ENCODE measurements at regions not wholly inside any gene's neighbourhood (a gene's known extent, or its start where the extent isn't known, plus 50 kb on each side); places are given as distances from the start of the nearest gene placed in this dataset.

DNA sequence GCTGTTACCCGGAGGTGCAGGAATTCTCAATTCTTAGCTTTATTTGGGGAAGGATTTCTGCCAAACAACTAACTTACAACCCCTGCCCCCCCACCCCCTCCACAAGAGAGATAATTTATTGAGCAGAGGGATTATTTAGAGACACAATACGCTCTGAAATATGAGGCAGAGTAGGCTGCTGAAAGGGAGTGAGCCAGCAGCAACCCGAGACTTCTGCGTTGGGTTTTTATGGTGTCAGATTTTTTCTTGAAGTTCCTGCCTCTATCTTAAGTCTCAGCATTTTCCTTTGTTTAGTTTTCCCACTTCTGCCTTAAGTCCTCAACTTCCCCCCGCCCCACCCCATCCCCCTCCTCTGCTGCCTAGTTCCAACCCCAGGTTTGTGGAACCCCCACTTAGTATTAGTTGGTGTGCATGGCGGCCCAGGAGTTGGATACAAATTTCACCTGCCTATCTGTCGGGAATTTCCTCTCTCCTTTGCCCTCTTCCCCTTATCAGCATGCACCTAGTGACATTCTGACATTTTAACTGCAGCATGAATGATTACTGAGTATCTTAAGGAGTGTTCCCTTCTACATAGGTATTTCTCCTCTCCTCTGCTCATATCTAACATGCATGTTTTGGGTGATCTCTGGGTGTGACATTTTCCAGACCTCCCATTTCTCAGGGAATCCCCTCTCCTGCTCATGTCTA lies 1635.9 kb upstream of the LRRTM1 start:
- H3K9ac ChIP-seq, result no peak overlapping the region
- no peaks in the 10 kb centered on the region for H3K36me3 ChIP-seq (ENCODE audit: low read depth)
- H3K9me2 ChIP-seq (ENCODE audit: insufficient read depth), result no peaks in the 10 kb centered on the region
- H3K27ac ChIP-seq, result no peak overlapping the region
- no peaks in the 10 kb centered on the region for H4K20me1 ChIP-seq (ENCODE audit: insufficient read depth)
- no peak overlapping the region for H3K4me2 ChIP-seq (ENCODE audit: unreplicated experiment)
- no peaks in the 10 kb centered on the region for H3F3A ChIP-seq (ENCODE audit: insufficient read depth)
- no peak overlapping the region for H2AFZ ChIP-seq
- H3K27me3 ChIP-seq (replicated peaks; ENCODE audit: insufficient read depth), result no peaks in the 10 kb centered on the region
- in situ Hi-C loops (cut with MboI), result no loop called here
- H3K4me1 ChIP-seq (ENCODE audit: insufficient read depth), result no peaks in the 10 kb centered on the region
- WGBS, 2 experiments (ENCODE audit: low coverage in 1 of 2, low lambda C conversion rate in 2 of 2, missing lambda C conversion rate in 2 of 2), result 4 to 16% methylated on average over 6 to 7 of the region's 7 CpGs
- no peak overlapping the region for H3K4me3 ChIP-seq
- no peak for DNase-seq
- no peaks in the 10 kb centered on the region for H3K9me3 ChIP-seq (ENCODE audit: low read depth)
- no peaks in the 10 kb centered on the region for H3K79me2 ChIP-seq (ENCODE audit: insufficient read depth)
- TF ChIP-seq EZH2 (IDR thresholded peaks at IDR 0.05; ENCODE audit: insufficient read depth, poor library complexity, severe bottlenecking) (no peak), EZH2phosphoT487 (IDR thresholded peaks at IDR 0.05; ENCODE audit: insufficient read depth, low read depth) (no peak)

DNA sequence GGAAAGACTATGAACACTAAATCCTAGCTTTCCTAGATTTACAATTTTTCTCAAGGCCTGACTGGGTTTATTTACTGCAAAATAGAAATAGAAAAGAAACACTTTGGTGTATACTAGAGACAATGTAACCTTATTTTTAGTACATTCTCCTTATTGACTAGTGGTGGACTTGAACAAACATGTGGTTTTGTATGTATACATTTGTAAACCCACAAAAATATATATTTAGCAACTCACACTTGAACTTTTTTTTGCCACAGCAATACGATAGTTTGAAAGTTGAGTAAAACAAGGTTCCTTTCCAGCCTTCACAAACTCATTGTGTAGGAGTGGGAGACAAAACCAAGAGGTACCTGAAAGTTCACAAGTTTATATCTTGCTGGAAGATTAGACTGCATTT lies 1633.4 kb upstream of the LRRTM1 start:
- WGBS, 2 experiments (ENCODE audit: low coverage in 1 of 2, low lambda C conversion rate in 2 of 2, missing lambda C conversion rate in 2 of 2), result 11 to 18% methylated on average over 1 of the region's 1 CpG

DNA sequence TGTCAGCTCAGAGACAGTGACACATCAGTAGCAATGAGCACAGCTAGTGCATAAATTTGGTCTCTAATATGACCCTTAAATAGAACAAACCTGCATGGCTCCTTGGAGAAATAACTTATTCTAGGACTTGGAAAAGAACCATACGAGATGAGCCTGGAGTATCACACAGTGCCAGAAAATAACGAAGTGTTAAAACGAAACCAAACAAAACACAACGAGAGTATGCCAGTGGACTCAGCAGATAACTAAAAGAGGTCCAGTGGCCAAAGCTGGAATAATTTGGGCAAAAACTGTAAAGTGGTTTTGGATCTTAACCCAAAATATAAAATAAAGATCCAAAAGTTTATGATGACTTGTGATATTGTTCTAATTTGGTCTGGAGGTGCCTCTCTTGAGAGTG lies 1599.0 kb upstream of the LRRTM1 start:
- Histone ChIP-seq H3K9ac (no peak overlapping the region), H3K4me1 (ENCODE audit: insufficient read depth) (no peaks in the 10 kb centered on the region), H3K27me3 (replicated peaks; ENCODE audit: insufficient read depth) (no peaks in the 10 kb centered on the region), H3K36me3 (ENCODE audit: low read depth) (no peaks in the 10 kb centered on the region), H3K79me2 (ENCODE audit: insufficient read depth) (no peaks in the 10 kb centered on the region), H3K9me3 (ENCODE audit: low read depth) (no peaks in the 10 kb centered on the region), H2AFZ (no peak overlapping the region), H3K4me2 (ENCODE audit: unreplicated experiment) (no peak overlapping the region), H4K20me1 (ENCODE audit: insufficient read depth) (no peaks in the 10 kb centered on the region), H3K27ac (no peak overlapping the region), H3K9me2 (ENCODE audit: insufficient read depth) (no peaks in the 10 kb centered on the region), H3K4me3 (no peak overlapping the region), H3F3A (ENCODE audit: insufficient read depth) (no peaks in the 10 kb centered on the region)
- DNase-seq, result no peak
- 36 to 45% methylated on average over 4 of the region's 4 CpGs for WGBS, 2 experiments (ENCODE audit: low coverage in 1 of 2, low lambda C conversion rate in 2 of 2, missing lambda C conversion rate in 2 of 2)
- TF ChIP-seq EZH2phosphoT487 (IDR thresholded peaks at IDR 0.05; ENCODE audit: insufficient read depth, low read depth), result no peak
- TF ChIP-seq EZH2 (IDR thresholded peaks at IDR 0.05; ENCODE audit: insufficient read depth, poor library complexity, severe bottlenecking), result no peak
- in situ Hi-C loops (cut with MboI), result no loop called here

More for the DNA sequence above, 1633.4 kb upstream of the LRRTM1 start:
- Histone ChIP-seq H3K9me2 (ENCODE audit: insufficient read depth) (no peaks in the 10 kb centered on the region), H3K27me3 (replicated peaks; ENCODE audit: insufficient read depth) (no peaks in the 10 kb centered on the region), H3K36me3 (ENCODE audit: low read depth) (no peaks in the 10 kb centered on the region), H4K20me1 (ENCODE audit: insufficient read depth) (no peaks in the 10 kb centered on the region), H3K9me3 (ENCODE audit: low read depth) (no peaks in the 10 kb centered on the region), H2AFZ (no peak overlapping the region), H3K79me2 (ENCODE audit: insufficient read depth) (no peaks in the 10 kb centered on the region), H3K4me1 (ENCODE audit: insufficient read depth) (no peaks in the 10 kb centered on the region), H3K27ac (no peak overlapping the region), H3K4me3 (no peak overlapping the region), H3K4me2 (ENCODE audit: unreplicated experiment) (no peak overlapping the region), H3F3A (ENCODE audit: insufficient read depth) (no peaks in the 10 kb centered on the region), H3K9ac (no peak overlapping the region)
- no peak for TF ChIP-seq EZH2 (IDR thresholded peaks at IDR 0.05; ENCODE audit: insufficient read depth, poor library complexity, severe bottlenecking)
- no peak for TF ChIP-seq EZH2phosphoT487 (IDR thresholded peaks at IDR 0.05; ENCODE audit: insufficient read depth, low read depth)
- in situ Hi-C loops (cut with MboI), result no loop called here
- no peak for DNase-seq

DNA sequence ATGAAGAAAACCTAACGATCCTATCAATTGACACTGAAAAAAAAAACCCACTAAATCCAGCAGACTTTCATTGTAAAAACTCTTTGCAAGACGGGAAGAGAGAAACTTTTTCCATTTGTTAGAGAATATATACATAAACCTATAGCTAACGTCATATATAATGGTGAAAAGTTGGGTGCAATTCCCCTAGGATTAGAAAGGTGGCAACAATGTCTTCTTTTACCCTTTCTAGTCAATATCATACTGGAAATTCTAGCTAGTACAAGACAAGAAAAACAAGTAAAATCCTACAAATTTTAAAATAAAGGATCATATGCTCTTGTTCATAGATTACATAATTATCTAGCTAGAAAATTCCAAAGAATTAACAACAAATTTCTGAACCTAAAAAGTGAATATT lies 1596.5 kb upstream of the LRRTM1 start:
- no peak for DNase-seq
- no peak overlapping the region for H3K4me3 ChIP-seq
- no peak overlapping the region for H3K27ac ChIP-seq
- no peaks in the 10 kb centered on the region for H3K79me2 ChIP-seq (ENCODE audit: insufficient read depth)
- no peak overlapping the region for H3K4me2 ChIP-seq (ENCODE audit: unreplicated experiment)
- no peaks in the 10 kb centered on the region for H3F3A ChIP-seq (ENCODE audit: insufficient read depth)
- H3K36me3 ChIP-seq (ENCODE audit: low read depth), result no peaks in the 10 kb centered on the region
- in situ Hi-C loops (cut with MboI), result no loop called here
- no peak for TF ChIP-seq EZH2 (IDR thresholded peaks at IDR 0.05; ENCODE audit: insufficient read depth, poor library complexity, severe bottlenecking)
- no peak for TF ChIP-seq EZH2phosphoT487 (IDR thresholded peaks at IDR 0.05; ENCODE audit: insufficient read depth, low read depth)
- no peaks in the 10 kb centered on the region for H3K27me3 ChIP-seq (replicated peaks; ENCODE audit: insufficient read depth)
- H3K9me3 ChIP-seq (ENCODE audit: low read depth), result no peaks in the 10 kb centered on the region
- no peak overlapping the region for H3K9ac ChIP-seq
- H4K20me1 ChIP-seq (ENCODE audit: insufficient read depth), result no peaks in the 10 kb centered on the region
- H3K4me1 ChIP-seq (ENCODE audit: insufficient read depth), result no peaks in the 10 kb centered on the region
- WGBS, 2 experiments (ENCODE audit: low coverage in 1 of 2, low lambda C conversion rate in 2 of 2, missing lambda C conversion rate in 2 of 2), result 5 to 6% methylated on average over 3 of the region's 3 CpGs
- H3K9me2 ChIP-seq (ENCODE audit: insufficient read depth), result no peaks in the 10 kb centered on the region
- no peak overlapping the region for H2AFZ ChIP-seq

Data from GM23248 (cell line).